ENCODE measurements at regions not wholly inside any gene's neighbourhood (a gene's known extent, or its start where the extent isn't known, plus 50 kb on each side); places are given as distances from the start of the nearest gene placed in this dataset.
A peak's percentile ranks its signal among the peaks of the same experiment; 100 is the strongest.

GRCh38 chr11:12324585-12324984 is 52.8 kb upstream of the PARVA start:
- Mint-ChIP-seq H3K4me3 (no peak overlapping the region), H3K4me1 (peaks cover 13% of the 10 kb centered on the region)
- H3F3A ChIP-seq (replicated peaks; ENCODE audit: low read depth): no peaks in the 10 kb centered on the region

More at GRCh38 chr11:12324585-12324984, 52.8 kb upstream of the PARVA start:
- DNase-seq (ENCODE audit: low spot score) (no peak), ATAC-seq (no peak)
- TF ChIP-seq ZNF462 (CRISPR knock-in tag; IDR thresholded peaks at IDR 0.05) (no peak), CREB1 (CRISPR knock-in tag; IDR thresholded peaks at IDR 0.05; ENCODE audit: low read depth) (no peak), EZH2 (IDR thresholded peaks at IDR 0.05; ENCODE audit: low read depth, unreplicated experiment) (no peak), CTCF (conservative IDR thresholded peaks at IDR 0.05; ENCODE audit: low read depth in 2 of 2) (no peak)
- H3K79me2 ChIP-seq (replicated peaks; ENCODE audit: insufficient read depth): no peaks in the 10 kb centered on the region
- H4K20me1 ChIP-seq (replicated peaks; ENCODE audit: insufficient read depth): no peaks in the 10 kb centered on the region
- H3K4me3 ChIP-seq: no peak overlapping the region
- H3K4me1 ChIP-seq (ENCODE audit: insufficient read depth): peaks cover 10% of the 10 kb centered on the region; the same call in 1 of the 2 replicates
- Mint-ChIP-seq H3K9me3 (no peaks in the 10 kb centered on the region), H3K36me3 (ENCODE audit: low read depth) (no peaks in the 10 kb centered on the region), H3K27ac (no peak overlapping the region), H3K27me3 (ENCODE audit: insufficient read depth, low read depth, poor library complexity) (no peaks in the 10 kb centered on the region)
- H3K27ac ChIP-seq (ENCODE audit: low read depth): no peak overlapping the region
- H3K36me3 ChIP-seq (ENCODE audit: insufficient read depth): no peaks in the 10 kb centered on the region
- H2AFZ ChIP-seq: 0 out of 2 replicates have a peak overlapping the region, but pooled peaks have one; percentile 23
- H3K27me3 ChIP-seq (ENCODE audit: insufficient read depth): no peaks in the 10 kb centered on the region
- H3K9me2 ChIP-seq (ENCODE audit: insufficient read depth): no peaks in the 10 kb centered on the region
- H3K4me2 ChIP-seq: no peak overlapping the region

Measured in GM23338 (cell line).